ENCODE measurements at regions not wholly inside any gene's neighbourhood (a gene's known extent, or its start where the extent isn't known, plus 50 kb on each side); places are given as distances from the start of the nearest gene placed in this dataset.

DNA sequence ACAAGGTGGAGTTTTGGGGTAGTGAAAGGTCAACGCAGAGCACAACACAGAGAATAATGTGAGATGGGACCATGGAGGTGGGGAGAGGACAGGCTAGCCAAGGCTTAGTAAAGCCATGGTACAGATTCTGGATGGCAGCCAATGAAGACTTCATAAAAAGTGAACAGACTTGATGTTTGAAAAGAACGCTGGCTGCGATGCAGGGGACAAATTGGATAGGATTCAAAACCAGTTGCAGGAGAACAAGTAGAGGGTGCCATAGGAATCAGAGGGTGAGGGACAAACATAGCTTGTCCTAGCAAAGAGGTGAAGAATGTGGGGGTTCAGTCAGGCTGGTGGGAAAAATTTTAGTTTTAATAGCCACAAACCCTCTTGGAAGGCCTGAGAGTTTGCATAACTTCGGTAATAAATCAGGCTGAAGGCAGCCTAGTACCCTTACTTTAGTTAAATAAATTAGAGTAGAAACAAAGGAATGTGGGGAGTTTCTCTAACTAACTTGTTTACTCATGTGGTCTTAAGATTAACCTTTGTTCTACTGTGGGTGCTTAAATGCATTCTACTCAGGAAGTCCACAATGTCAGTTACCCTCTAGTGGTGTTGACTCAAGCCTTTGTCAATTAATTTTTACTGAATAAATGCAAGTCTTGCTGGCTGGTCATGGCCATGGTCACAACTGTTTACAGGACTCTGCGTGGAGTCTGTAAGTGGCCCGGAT, 216.4 kb downstream of the C6orf118 start:
- no peak for TF ChIP-seq CTCF (optimal IDR thresholded peaks at IDR 0.05 in 1 of 3, IDR thresholded peaks at IDR 0.05 in 1 of 3, conservative IDR thresholded peaks at IDR 0.05 in 1 of 3; ENCODE audit: extremely low read depth in 1 of 3, insufficient read depth in 2 of 3, low read length in 3 of 3)
- TF ChIP-seq EZH2 (IDR thresholded peaks at IDR 0.05; ENCODE audit: low read length), result no peak

Measured in keratinocyte (primary cell).